HK-2 (cell line): ENCODE measurements at regions not wholly inside any gene's neighbourhood (a gene's known extent, or its start where the extent isn't known, plus 50 kb on each side); places are given as distances from the start of the nearest gene placed in this dataset.
"Not testable (repeated sequence)": the region's sequence is repeated elsewhere in the genome, so short reads cannot be mapped to it uniquely, and the experiment has no call there.

Source experiments
- DNase-seq: peaks from one replicate; pipeline ENCODE4 v3.0.0-alpha.2; 2018; ENCODE audit not compliant: unreplicated experiment

DNA sequence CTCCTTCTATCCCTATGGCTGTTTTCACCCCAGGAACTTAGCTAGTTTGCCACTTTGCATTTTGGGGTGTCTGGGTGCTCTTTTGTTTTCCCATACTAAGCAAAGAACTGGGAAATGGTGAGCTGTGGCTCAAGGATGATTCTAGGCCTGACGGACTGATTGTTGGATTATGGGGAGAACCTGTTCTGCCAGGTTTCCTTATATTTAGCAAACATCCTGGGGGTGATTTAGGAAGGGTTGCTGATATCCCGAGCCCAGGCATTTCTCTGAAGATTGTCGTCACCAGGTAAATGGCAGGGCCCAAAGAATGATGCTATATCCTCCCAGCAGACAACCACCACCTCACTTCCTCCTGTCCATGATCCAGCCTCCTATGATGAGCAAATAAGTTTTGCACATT is 72.1 kb upstream of the GRB10 start:
- no peak for DNase-seq

DNA sequence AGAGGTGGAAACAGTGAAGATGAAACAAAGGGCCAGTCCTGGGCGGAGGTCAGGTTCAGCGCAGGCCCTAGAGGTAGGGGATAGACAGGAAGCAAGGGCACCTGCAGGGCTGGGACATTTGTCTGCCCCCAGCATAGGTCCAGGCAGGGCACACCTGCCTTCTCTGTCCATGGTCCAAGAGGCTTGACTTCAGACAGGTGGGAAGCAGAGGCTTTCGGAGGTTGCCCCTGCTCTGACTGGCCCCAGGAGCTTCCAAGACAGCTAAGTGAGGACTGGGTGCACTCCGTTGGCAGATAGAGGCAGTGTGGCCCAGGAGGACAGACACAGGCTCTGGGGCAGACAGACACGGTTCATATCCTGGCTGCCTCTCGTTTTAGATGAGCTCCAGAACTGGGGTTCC is 71.6 kb upstream of the GRB10 start:
- no peak for DNase-seq

DNA sequence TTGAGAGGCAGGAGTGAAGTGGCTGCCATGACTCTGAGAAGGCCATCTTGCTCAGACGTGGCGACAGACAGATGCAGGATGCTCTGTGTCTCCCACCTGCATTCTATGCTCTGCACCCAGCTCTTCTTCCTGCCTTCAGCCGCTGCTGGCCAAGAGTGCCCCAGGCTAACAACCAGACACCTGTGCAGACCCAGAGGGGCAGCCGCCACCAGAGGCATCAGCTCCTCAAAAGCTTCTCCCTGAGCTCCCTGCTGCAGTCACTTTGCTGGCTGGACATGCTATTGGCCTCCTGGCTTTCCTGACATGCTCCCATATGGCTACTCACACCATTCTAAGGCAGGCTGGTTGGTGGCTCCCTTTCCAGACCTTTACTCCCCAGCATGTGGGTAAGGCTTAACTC is 70.6 kb upstream of the GRB10 start:
- no peak for DNase-seq

DNA sequence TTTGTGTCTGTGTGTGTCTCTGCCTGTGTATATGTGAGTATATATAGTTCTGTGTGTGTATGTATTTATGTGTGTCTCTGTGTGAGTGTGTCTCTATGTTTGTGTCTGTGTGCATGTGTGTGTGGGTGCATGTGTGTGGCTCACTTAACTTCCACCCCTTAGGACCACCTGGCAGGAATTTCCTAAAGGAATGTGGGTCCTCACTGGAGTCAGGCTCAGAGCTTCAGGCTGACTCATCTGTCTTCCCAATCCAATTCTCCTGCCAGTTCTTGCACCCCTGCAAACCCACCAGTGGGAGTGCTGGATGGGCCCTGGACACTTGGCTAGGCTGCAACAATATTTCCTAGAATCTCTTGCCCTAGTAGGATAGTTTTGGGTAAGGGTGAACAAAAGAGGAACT is 70.2 kb upstream of the GRB10 start:
- no peak for DNase-seq

DNA sequence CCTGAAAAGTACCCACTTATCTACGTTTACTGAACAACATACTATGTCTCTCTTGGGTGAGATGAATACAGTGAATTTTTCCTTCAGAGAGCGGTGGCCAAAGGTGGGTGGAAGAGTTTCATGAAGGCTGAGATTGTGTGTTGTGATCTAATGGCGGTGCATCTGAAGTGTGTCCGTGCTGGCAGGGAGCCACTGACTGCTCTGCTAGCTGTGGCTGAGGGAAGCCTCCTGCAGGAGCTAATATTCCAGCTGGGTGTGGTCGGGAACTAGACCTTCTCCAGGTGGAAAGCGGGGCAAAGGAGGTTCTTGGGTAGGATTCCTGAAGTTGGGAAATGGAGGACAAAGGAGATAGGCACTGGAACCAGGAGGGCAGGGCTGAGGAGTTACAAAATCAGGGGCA is 69.2 kb upstream of the GRB10 start:
- DNase-seq: no peak

DNA sequence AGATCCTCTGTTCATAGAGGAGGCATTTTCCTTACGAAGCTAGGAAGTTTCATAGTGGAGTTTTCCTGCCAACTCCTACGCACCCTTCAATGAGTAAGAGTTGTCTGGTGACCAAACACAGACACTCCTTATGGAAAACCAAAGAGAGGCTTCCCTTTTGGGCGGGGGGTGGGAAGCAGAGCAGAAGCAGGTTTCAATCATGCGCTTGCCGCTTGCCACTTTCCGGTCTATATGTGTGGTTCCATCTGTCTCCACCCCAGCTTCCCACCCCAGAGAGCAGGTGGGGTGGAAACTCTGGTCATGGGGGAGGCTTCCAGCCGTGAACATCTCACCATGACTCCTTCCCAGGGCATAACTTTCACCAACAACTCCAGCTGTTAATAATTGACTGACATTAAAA is 68.8 kb upstream of the GRB10 start:
- peak; percentile 29 for DNase-seq

DNA sequence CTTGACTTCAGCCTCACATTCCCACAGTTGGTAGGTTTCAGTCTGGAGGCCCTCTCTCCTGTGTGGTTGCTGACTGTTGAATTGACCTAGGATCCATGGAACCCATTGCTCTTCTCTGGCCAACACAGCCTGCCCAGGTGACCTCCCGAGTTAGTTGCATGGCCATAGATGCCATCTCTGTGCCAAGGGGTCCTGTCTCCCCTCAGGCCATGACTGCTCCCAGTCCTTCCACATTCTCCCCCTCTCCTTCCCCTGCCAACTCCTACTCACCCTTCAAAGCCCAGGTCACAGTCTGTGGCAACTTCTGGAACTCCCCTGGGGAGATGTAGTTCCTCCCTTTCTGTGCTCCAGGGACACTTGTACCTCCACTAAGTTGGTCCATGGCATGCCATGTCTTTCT is 67.3 kb upstream of the GRB10 start:
- no peak for DNase-seq

DNA sequence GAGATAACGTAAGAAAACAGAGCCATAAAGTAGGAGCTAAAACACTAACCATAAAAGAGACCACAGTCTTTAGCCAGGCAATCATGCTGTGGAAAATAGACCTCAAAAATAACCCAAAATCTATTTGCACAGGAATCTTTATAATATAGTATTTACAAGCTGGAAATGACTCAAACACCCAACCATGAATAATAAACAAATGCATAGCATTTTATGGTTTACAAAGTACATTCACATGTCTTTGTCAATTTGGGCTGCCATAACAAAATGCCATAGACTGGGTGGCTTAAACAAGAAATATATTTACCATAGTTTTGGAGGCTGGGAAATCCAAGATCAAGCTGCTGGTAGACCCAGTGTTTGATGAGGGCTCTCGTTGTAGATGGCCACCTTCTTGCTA is 65.5 kb upstream of the GRB10 start:
- DNase-seq: no peak

DNA sequence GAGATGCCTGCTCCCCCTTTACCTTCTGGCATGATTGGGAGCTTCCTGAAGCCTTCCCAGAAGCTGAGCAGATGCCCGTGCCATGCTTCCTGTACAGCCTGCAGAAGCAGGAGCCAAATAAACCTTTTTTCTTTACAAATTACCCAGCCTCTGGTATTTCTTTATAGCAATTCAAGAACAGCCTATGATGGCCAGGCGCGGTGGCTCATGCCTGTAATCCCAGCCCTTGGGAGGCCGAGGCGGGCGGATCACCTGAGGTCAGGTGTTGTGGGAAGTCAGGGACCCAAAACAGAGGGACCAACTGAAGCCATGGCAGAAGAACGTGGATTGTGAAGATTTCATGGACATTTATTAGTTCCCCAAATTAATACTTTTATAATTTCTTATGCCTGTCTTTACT is 62.2 kb upstream of the GRB10 start:
- DNase-seq: not testable (repeated sequence)

DNA sequence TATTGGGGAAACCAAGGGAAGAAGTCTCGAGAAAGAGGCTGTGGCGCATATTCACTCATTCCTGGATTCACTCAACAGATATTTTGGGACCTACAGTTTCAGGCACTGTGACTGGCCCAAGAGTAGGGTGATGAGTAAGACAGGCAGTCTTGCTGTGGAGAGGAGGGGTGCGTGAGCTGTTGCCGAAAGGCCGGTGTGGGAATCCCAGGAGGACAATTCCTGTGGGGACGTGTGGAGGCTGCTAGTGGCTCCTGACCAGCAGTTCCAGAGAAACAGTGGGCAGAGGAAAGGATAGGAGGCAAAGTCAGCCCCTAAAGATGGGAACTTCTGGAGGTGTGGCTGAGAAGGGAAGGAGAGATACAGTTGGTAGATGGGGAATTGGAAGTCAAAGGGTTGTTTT is 59.3 kb upstream of the GRB10 start:
- DNase-seq: no peak

DNA sequence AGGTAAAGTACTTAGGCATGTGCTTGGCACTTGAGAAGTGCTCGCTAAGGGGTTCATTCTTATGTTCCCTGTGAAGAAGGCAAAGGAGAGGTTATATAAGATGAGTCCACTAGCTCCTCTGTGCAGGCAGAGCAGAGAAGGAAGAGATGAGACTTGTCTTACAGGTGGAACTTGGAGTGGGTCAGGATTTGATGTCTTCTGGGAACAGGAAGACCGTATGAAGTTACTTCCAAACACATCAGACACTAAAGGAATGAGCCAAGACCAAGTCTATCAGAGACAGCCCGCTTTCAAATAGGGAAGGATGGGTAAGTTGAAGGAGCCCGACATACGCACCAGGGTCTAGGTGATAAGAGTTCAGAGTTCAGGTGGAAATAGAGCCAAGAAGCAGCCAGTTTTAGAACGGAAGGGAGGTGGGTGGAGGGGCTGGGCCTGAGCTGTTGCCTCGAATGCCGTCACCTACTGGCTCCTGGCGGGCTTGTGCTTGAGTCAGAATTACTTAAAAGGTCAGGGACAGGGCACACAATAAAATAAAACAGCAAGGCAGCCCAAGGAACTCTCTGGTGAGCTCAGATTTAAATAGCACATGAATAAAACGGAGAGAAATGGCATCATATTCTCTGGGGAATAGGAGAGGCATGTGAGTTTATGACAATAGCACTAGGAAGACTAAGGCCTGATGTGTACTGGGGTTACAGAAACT is 56.1 kb upstream of the GRB10 start:
- no peak for DNase-seq

DNA sequence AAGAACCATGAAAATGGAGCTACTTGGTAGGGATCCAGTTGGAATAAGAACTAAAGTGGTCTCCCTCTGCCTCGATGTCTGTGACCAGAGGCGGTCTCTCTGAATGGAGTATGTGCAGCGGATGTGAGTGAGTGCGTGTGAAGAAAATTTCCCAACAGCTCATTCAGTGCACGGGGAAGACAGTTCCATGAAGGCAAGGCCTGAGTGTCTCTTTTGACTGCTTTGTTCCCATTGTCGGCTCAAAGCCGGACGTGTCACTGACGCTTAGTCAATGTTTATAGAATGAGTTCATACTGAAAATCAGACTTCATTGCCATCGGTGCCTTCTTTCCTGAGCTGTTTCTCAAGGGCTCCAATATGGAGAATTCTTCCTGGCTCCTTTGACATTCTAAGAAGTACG is 55.3 kb upstream of the GRB10 start:
- DNase-seq: no peak

DNA sequence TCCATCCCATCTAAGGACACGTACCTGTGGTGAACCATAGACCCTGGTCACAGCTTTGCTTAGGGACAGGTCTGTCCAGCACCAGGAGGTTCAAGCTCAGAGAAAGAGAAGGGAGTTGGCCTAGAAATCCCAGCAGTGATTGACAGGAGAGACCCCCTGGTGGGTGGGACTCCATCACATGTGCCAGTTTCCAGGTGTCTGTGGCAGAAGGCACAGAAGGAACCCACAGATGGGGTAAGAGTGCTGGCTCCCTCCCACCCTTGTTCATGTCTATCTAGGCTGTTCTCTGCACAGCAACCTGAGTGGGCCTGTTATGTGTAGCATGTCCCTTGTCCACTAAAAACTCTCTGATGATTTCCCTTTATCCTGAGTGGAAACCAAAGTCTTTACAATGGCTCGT is 54.0 kb upstream of the GRB10 start:
- DNase-seq: no peak

DNA sequence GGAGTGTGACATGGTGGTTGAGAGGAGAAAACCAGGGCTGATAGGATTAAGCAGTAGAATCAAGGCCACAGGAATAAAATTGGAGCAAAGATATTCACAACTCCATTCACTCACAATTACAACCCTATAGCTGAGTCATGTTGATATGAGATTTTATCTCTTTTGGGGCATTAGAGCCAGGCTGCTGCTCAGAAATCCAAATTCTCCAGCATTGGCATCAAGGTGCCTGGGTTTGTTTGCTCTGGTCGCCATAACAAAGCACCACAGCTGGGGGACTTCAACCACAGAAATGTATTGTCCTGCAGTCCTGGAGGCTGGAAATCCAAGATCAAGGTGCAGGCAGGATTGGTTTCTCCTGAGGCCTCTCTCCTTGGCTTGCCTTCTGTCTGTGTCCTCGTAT is 52.5 kb upstream of the GRB10 start:
- no peak for DNase-seq

DNA sequence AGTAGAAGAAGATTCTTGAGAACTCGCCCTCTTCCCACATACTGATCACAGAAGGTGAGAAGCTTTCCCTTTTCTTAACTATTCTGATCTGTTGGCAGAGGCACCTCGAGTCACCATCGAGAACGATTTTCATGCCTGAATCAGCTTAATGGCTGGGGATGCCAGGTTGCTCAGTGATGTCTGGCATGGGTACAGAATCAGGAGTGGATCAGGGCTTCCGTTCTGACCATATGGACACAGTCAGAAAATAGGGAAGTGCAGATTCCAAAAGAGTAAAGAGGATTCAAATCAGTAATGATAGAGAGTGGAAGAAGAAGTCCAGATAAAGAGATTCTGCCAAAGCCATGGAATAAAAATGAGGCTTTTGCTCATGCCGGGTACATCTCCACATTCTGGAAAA is 52.0 kb upstream of the GRB10 start:
- no peak for DNase-seq

DNA sequence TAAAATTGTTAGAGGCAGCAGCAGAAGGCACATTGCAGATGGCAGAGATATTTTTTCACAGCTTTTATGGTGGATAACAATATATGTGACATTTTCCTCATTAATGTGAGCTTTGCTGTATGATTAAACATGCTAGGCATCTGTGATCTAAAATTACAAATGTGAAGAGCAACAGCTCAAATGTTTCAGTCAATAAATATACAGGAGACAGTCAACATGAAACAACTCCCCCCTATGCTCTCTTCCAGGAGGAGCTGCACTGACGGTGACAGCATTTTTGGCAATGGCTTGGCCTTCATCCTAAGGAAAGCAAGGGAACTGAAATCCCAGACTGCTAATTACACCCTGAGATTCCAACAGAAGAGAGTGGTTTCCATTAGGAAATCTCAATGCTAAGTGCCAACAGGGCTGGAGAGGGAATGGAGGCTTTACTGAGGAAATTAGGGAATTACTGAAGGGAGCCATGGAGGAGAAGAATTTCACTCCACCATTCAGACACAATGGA is 51.4 kb upstream of the GRB10 start:
- no peak for DNase-seq

DNA sequence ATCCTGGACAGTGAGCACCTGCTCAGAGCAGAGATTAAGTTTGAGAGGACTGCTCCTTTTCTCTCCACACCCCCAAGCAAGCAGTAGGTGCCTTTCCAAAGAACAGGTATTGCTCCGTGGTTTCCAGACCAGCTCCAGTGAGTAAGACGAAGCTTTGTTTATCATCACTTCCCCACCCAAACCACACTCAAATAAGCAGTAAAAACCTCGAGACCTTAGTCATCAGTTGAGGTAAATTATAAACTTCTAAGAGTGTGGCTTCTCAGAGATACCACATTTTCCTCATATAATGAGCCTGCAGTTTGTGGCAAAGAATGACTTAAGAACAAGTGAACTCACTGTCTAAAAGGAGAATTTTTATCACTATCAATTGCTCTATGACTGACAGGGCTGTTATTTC is 50.0 kb upstream of the GRB10 start:
- DNase-seq: peak; percentile 33
